ENCODE measurements at regions not wholly inside any gene's neighbourhood (a gene's known extent, or its start where the extent isn't known, plus 50 kb on each side); places are given as distances from the start of the nearest gene placed in this dataset.

- WGBS (ENCODE audit: insufficient coverage) = no CpG with 5 or more reads among the region's 3 CpGs
- H3K4me2 ChIP-seq (replicated peaks; ENCODE audit: low read depth, low read length, poor library complexity, severe bottlenecking) = no peak overlapping the region
- intact Hi-C loops (cut with micrococcal nuclease) = no loop called here
- Mint-ChIP-seq H3K4me3 (no peak overlapping the region), H3K4me1 (no peaks in the 10 kb centered on the region), H3K27me3 (peaks cover 8% of the 10 kb centered on the region), H3K9me3 (ENCODE audit: insufficient read depth) (no peaks in the 10 kb centered on the region), H3K27ac (no peak overlapping the region)
- ChIA-PET POLR2A (no interaction called here), CTCF (no interaction called here)
- no peaks in the 10 kb centered on the region for H4K20me1 ChIP-seq (ENCODE audit: control insufficient read depth, insufficient read depth, low read length, poor library complexity, severe bottlenecking)
- no peaks in the 10 kb centered on the region for H3K27me3 ChIP-seq (replicated peaks in 1 of 4; ENCODE audit: control extremely low read depth in 1 of 4, control insufficient read depth in 3 of 4, insufficient read depth in 4 of 4, low read length in 3 of 4)
- H3K9me3 ChIP-seq (ENCODE audit: control extremely low read depth in 1 of 3, control insufficient read depth in 2 of 3, insufficient read depth in 1 of 3, low read length in 2 of 3) = no peaks in the 10 kb centered on the region
- H3K9ac ChIP-seq (ENCODE audit: low read length) = no peak overlapping the region
- DNase-seq = no peak
- H3K4me1 ChIP-seq (ENCODE audit: control insufficient read depth in 2 of 2, insufficient read depth in 2 of 2, low read length in 2 of 2) = no peaks in the 10 kb centered on the region
- ATAC-seq (ENCODE audit: low read depth) = no peak
- H3K36me3 ChIP-seq (replicated peaks in 1 of 2; ENCODE audit: control extremely low read depth in 1 of 2, control insufficient read depth in 1 of 2, extremely low read depth in 1 of 2, insufficient read depth in 2 of 2, low read length in 1 of 2) = no peaks in the 10 kb centered on the region
- H3K79me2 ChIP-seq (ENCODE audit: control insufficient read depth, insufficient read depth, low read length) = no peaks in the 10 kb centered on the region
- no peak overlapping the region for H2AFZ ChIP-seq (ENCODE audit: insufficient read depth, low read depth, low read length, poor library complexity, severe bottlenecking)
- TF ChIP-seq CTCF (IDR thresholded peaks at IDR 0.05) (no peak), EZH2 (IDR thresholded peaks at IDR 0.05; ENCODE audit: borderline replicate concordance, insufficient read depth, low read depth, low read length, poor library complexity, severe bottlenecking) (no peak)
- H3K4me3 ChIP-seq (ENCODE audit: control extremely low read depth in 1 of 5, extremely low read depth in 1 of 5, insufficient read depth in 1 of 5, low read depth in 2 of 5, low read length in 4 of 5) = no peak overlapping the region
- H3K27ac ChIP-seq (ENCODE audit: low read length in 2 of 2) = no peak overlapping the region
Measured at GRCh38 chr13:47334173-47334572, 437.3 kb upstream of the HTR2A start.

GRCh38 chr13:47332149-47332548 lies 435.3 kb upstream of the HTR2A start:
- TF ChIP-seq EZH2 (IDR thresholded peaks at IDR 0.05; ENCODE audit: borderline replicate concordance, insufficient read depth, low read depth, low read length, poor library complexity, severe bottlenecking) = no peak
- no peak for TF ChIP-seq CTCF (IDR thresholded peaks at IDR 0.05)
- H3K4me2 ChIP-seq (replicated peaks; ENCODE audit: low read depth, low read length, poor library complexity, severe bottlenecking) = no peak overlapping the region
- H3K9me3 ChIP-seq (ENCODE audit: control extremely low read depth in 1 of 3, control insufficient read depth in 2 of 3, insufficient read depth in 1 of 3, low read length in 2 of 3) = no peaks in the 10 kb centered on the region
- no peak overlapping the region for H3K4me3 ChIP-seq (ENCODE audit: control extremely low read depth in 1 of 5, extremely low read depth in 1 of 5, insufficient read depth in 1 of 5, low read depth in 2 of 5, low read length in 4 of 5)
- Mint-ChIP-seq H3K27ac (no peak overlapping the region), H3K4me3 (no peak overlapping the region), H3K4me1 (no peaks in the 10 kb centered on the region), H3K27me3 (peaks cover 8% of the 10 kb centered on the region), H3K9me3 (ENCODE audit: insufficient read depth) (no peaks in the 10 kb centered on the region)
- DNase-seq (no peak), ATAC-seq (ENCODE audit: low read depth) (no peak)
- no peaks in the 10 kb centered on the region for H4K20me1 ChIP-seq (ENCODE audit: control insufficient read depth, insufficient read depth, low read length, poor library complexity, severe bottlenecking)
- no peak overlapping the region for H3K27ac ChIP-seq (ENCODE audit: low read length in 2 of 2)
- H3K9ac ChIP-seq (ENCODE audit: low read length) = no peak overlapping the region
- CTCF ChIA-PET = no interaction called here
- no peaks in the 10 kb centered on the region for H3K27me3 ChIP-seq (replicated peaks in 1 of 4; ENCODE audit: control extremely low read depth in 1 of 4, control insufficient read depth in 3 of 4, insufficient read depth in 4 of 4, low read length in 3 of 4)
- no peaks in the 10 kb centered on the region for H3K79me2 ChIP-seq (ENCODE audit: control insufficient read depth, insufficient read depth, low read length)
- H2AFZ ChIP-seq (ENCODE audit: insufficient read depth, low read depth, low read length, poor library complexity, severe bottlenecking) = no peak overlapping the region
- 90% methylated on average over 2 of the region's 4 CpGs for WGBS (ENCODE audit: insufficient coverage)
- H3K4me1 ChIP-seq (ENCODE audit: control insufficient read depth in 2 of 2, insufficient read depth in 2 of 2, low read length in 2 of 2) = no peaks in the 10 kb centered on the region
- no peaks in the 10 kb centered on the region for H3K36me3 ChIP-seq (replicated peaks in 1 of 2; ENCODE audit: control extremely low read depth in 1 of 2, control insufficient read depth in 1 of 2, extremely low read depth in 1 of 2, insufficient read depth in 2 of 2, low read length in 1 of 2)
- POLR2A ChIA-PET = no interaction called here
- intact Hi-C loops (cut with micrococcal nuclease) = no loop called here

Measured in B cell (primary cell).